ENCODE measurements at regions not wholly inside any gene's neighbourhood (a gene's known extent, or its start where the extent isn't known, plus 50 kb on each side); places are given as distances from the start of the nearest gene placed in this dataset.

DNA sequence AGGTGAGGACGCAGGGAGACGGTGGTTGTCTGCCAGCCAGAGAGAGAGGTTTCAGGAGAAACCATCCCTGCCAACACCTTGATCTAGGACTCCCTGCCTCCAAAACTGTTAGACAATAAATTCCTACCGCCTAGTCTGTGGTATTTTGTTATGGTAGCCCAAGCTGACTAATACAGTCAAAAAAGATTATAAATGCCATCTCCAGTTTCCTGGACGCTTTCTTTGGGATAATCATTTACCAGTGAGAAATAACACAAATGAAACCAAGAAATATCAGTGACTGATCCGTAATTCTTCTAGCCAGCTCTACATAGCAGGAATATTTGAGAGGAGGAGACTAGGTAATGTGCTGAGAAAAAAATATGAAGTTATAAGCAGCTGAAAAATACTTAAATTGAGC is 707.8 kb upstream of the LMCD1 start:
- DNase-seq (ENCODE audit: low read depth in 1 of 2, low spot score in 1 of 2): no peak
- H3K27ac ChIP-seq (replicated peaks): no peak overlapping the region
- TF ChIP-seq SPI1 (IDR thresholded peaks at IDR 0.05; ENCODE audit: borderline replicate concordance, low read depth) (no peak), POLR2AphosphoS5 (IDR thresholded peaks at IDR 0.05; ENCODE audit: low read depth) (no peak), CTCF (IDR thresholded peaks at IDR 0.05; ENCODE audit: insufficient read depth, low read length) (no peak), REST (IDR thresholded peaks at IDR 0.05; ENCODE audit: insufficient replicate concordance, low read depth) (no peak), GABPA (IDR thresholded peaks at IDR 0.05; ENCODE audit: low read depth) (no peak)
- no peaks in the 10 kb centered on the region for H3K27me3 ChIP-seq (ENCODE audit: insufficient read depth, poor library complexity, severe bottlenecking)
- no peak overlapping the region for H3K4me3 ChIP-seq (replicated peaks; ENCODE audit: insufficient read depth, low read length)

- Histone ChIP-seq H3K4me3 (replicated peaks; ENCODE audit: insufficient read depth, low read length) (no peak overlapping the region), H3K27ac (replicated peaks) (no peak overlapping the region), H3K27me3 (ENCODE audit: insufficient read depth, poor library complexity, severe bottlenecking) (peaks cover 2% of the 10 kb centered on the region)
- no peak for TF ChIP-seq POLR2AphosphoS5 (IDR thresholded peaks at IDR 0.05; ENCODE audit: low read depth)
- no peak for TF ChIP-seq GABPA (IDR thresholded peaks at IDR 0.05; ENCODE audit: low read depth)
- TF ChIP-seq SPI1 (IDR thresholded peaks at IDR 0.05; ENCODE audit: borderline replicate concordance, low read depth): no peak
- TF ChIP-seq CTCF (IDR thresholded peaks at IDR 0.05; ENCODE audit: insufficient read depth, low read length): no peak
- no peak for TF ChIP-seq REST (IDR thresholded peaks at IDR 0.05; ENCODE audit: insufficient replicate concordance, low read depth)
- no peak for DNase-seq (ENCODE audit: low read depth in 1 of 2, low spot score in 1 of 2)
Measured at GRCh38 chr3:7798276-7798675, 703.3 kb upstream of the LMCD1 start.

DNA sequence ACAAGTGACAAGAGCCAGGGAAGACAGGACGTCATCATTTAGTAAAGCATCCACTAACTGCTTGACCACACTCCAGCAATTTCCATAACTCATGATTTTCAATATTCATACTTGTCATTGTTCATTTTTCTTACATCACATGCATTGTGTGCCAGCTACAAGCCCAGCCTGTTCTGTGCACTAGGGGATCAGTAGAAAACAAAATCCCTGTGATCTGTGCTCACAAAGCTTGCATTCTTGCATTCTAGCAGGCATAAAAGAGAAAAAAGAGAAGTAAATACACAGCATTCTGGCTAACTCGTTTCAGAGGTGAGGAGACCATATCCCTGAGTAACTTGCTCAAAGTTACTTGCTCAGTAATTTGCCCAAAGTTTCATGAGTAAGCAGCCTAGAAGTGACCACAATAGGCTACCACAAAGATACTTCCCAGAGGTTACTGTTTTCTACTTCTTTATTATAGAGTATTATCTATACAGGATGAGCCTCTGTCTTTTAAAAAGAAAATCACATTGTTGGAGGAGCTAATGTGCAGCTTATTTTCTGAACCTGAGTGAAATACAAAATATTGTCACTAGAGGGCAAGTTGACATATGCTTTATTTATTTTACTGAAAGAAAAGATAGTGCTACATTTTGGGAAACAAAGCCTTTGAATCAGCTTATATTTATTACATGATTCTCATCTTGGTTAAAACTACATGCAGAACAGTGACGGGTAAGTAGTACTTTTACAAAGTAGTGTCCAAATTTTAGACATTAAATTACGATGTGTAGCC is 701.4 kb upstream of the LMCD1 start:
- DNase-seq (ENCODE audit: low read depth in 1 of 2, low spot score in 1 of 2): no peak
- no peak overlapping the region for H3K27ac ChIP-seq (replicated peaks)
- H3K27me3 ChIP-seq (ENCODE audit: insufficient read depth, poor library complexity, severe bottlenecking): peaks cover 2% of the 10 kb centered on the region
- no peak overlapping the region for H3K4me3 ChIP-seq (replicated peaks; ENCODE audit: insufficient read depth, low read length)
- TF ChIP-seq GABPA (IDR thresholded peaks at IDR 0.05; ENCODE audit: low read depth) (no peak), CTCF (IDR thresholded peaks at IDR 0.05; ENCODE audit: insufficient read depth, low read length) (no peak), SPI1 (IDR thresholded peaks at IDR 0.05; ENCODE audit: borderline replicate concordance, low read depth) (no peak), REST (IDR thresholded peaks at IDR 0.05; ENCODE audit: insufficient replicate concordance, low read depth) (no peak), POLR2AphosphoS5 (IDR thresholded peaks at IDR 0.05; ENCODE audit: low read depth) (no peak)

Data from HL-60 (cell line).